Kasumi-1 (cell line): ENCODE measurements at regions not wholly inside any gene's neighbourhood (a gene's known extent, or its start where the extent isn't known, plus 50 kb on each side); places are given as distances from the start of the nearest gene placed in this dataset.
"Not testable (repeated sequence)": the region's sequence is repeated elsewhere in the genome, so short reads cannot be mapped to it uniquely, and the experiment has no call there.

Experiments used
- DNase-seq, 2 experiments: peaks; one replicate each; lab custom pipeline; 2025; lab: John Stamatoyannopoulos, UW

GRCh38 chr10:23870651-23871610 lies 338.0 kb upstream of the KIAA1217 start:
- DNase-seq: peak; percentile 100

GRCh38 chr10:23872290-23872689 lies 336.6 kb upstream of the KIAA1217 start:
- DNase-seq: no peak

- no peak for DNase-seq
These were observed 331.1 kb upstream of the KIAA1217 start for GRCh38 chr10:23877791-23878320.

- DNase-seq: no peak
These were observed 324.3 kb upstream of the KIAA1217 start for GRCh38 chr10:23884670-23885069.

GRCh38 chr10:23885853-23886252 lies 323.1 kb upstream of the KIAA1217 start:
- DNase-seq: no peak

GRCh38 chr10:23886355-23886754 lies 322.6 kb upstream of the KIAA1217 start:
- DNase-seq: no peak

- DNase-seq: no peak
These were observed 317.6 kb upstream of the KIAA1217 start for GRCh38 chr10:23891301-23891700.

- no peak for DNase-seq
These were observed 316.6 kb upstream of the KIAA1217 start for GRCh38 chr10:23892296-23892695.

GRCh38 chr10:23897267-23897666 lies 311.7 kb upstream of the KIAA1217 start:
- no peak for DNase-seq

- DNase-seq: no peak
These were observed 311.1 kb upstream of the KIAA1217 start for GRCh38 chr10:23897861-23898260.

GRCh38 chr10:23899166-23899565 lies 309.8 kb upstream of the KIAA1217 start:
- no peak for DNase-seq

GRCh38 chr10:23910291-23910690 lies 298.6 kb upstream of the KIAA1217 start:
- DNase-seq: no peak

- DNase-seq: no peak
These were observed 296.0 kb upstream of the KIAA1217 start for GRCh38 chr10:23912884-23913404.

- DNase-seq: no peak
These were observed 294.3 kb upstream of the KIAA1217 start for GRCh38 chr10:23914641-23915040.

GRCh38 chr10:23917251-23917840 lies 291.6 kb upstream of the KIAA1217 start:
- DNase-seq: peak; percentile 58 to 76

GRCh38 chr10:23918090-23918723 lies 290.7 kb upstream of the KIAA1217 start:
- DNase-seq: no peak

GRCh38 chr10:23918839-23919238 lies 290.1 kb upstream of the KIAA1217 start:
- DNase-seq: peak; percentile 84

- no peak for DNase-seq
These were observed 281.2 kb upstream of the KIAA1217 start for GRCh38 chr10:23927576-23928325.

GRCh38 chr10:23934023-23934422 lies 274.9 kb upstream of the KIAA1217 start:
- not testable (repeated sequence) for DNase-seq

GRCh38 chr10:23945845-23946244 lies 263.1 kb upstream of the KIAA1217 start:
- no peak for DNase-seq

- DNase-seq: no peak
These were observed 257.1 kb upstream of the KIAA1217 start for GRCh38 chr10:23951841-23952240.
